SK-N-SH (cell line): ENCODE measurements at regions not wholly inside any gene's neighbourhood (a gene's known extent, or its start where the extent isn't known, plus 50 kb on each side); places are given as distances from the start of the nearest gene placed in this dataset.

Source experiments
- CTCF ChIA-PET: fragments of 300-600, 350-600 bp; formaldehyde crosslinking; extraction: SDS; loops from one replicate; lab custom pipeline; 2021; lab: Yijun Ruan, JAX
- POLR2A ChIA-PET: fragments of 350-600 bp; sonication (Branson Sonifier 250); formaldehyde crosslinking; extraction: SDS; loops from one replicate; lab custom pipeline; 2020; ENCODE audit warnings: antibody characterized with exemption, inconsistent platforms; lab: Yijun Ruan, JAX
- DNase-seq: peaks from one replicate; pipeline ENCODE4 v3.0.0; 2012
- H2AFZ ChIP-seq: fragments of 200-600 bp; sonication (generic); 2 replicates; pipeline ENCODE4 v1.8.1; 2016; ENCODE audit warnings: antibody characterized with exemption, mild to moderate bottlenecking, low read depth
- H3F3A ChIP-seq: fragments of 200-600 bp; sonication (generic); replicated peaks from 2 replicates; pipeline ENCODE3; 2016; ENCODE audit warnings: antibody characterized with exemption, mild to moderate bottlenecking; ENCODE audit not compliant: insufficient read depth
- H3K27ac ChIP-seq, 2 experiments: fragments of 200-500 bp in 1 of 2; fragments of 200-600 bp in 1 of 2; sonication (Bioruptor generic) in 1 of 2; sonication (generic), shearing (Covaris generic) in 1 of 2; 2 replicates each; pipeline versions ENCODE4 v1.5.1 to v1.6.1; 2014 to 2016; ENCODE audit warnings: low read depth in 2 of 2, inconsistent platforms in 1 of 2, low read length in 1 of 2, mild to moderate bottlenecking in 1 of 2, mixed read lengths in 1 of 2
- H3K27me3 ChIP-seq: fragments of 200-600 bp; sonication (generic), shearing (Covaris generic); 2 replicates; pipeline ENCODE4 v1.6.1; 2016; ENCODE audit warnings: mixed run types; ENCODE audit not compliant: insufficient read depth
- H3K36me3 ChIP-seq, 2 experiments: fragments of 200-500 bp in 1 of 2; fragments of 200-600 bp in 1 of 2; sonication (Bioruptor generic) in 1 of 2; sonication (generic) in 1 of 2; replicated peaks in 1 of 2; 2 replicates each; pipeline versions ENCODE3 to v1.5.1; 2014 to 2016; ENCODE audit warnings: low read length in 1 of 2, mild to moderate bottlenecking in 1 of 2; ENCODE audit not compliant: insufficient read depth in 2 of 2, control insufficient read depth in 1 of 2
- H3K4me1 ChIP-seq, 2 experiments: fragments of 200-500 bp in 1 of 2; fragments of 200-600 bp in 1 of 2; sonication (Bioruptor generic) in 1 of 2; sonication (generic), shearing (Covaris generic) in 1 of 2; 2 replicates each; pipeline versions ENCODE4 v1.5.1 to v1.6.1; 2014 to 2016; ENCODE audit warnings: low read depth in 1 of 2, low read length in 1 of 2, mixed run types in 1 of 2; ENCODE audit not compliant: insufficient read depth in 2 of 2, control insufficient read depth in 1 of 2
- H3K4me2 ChIP-seq: fragments of 200-600 bp; sonication (generic), shearing (Covaris generic); 2 replicates; pipeline ENCODE4 v1.6.1; 2017; ENCODE audit warnings: mixed run types
- H3K4me3 ChIP-seq, 2 experiments: fragments of 200-500 bp in 1 of 2; fragments of 200-600 bp in 1 of 2; sonication (Bioruptor generic) in 1 of 2; sonication (generic), shearing (Covaris generic) in 1 of 2; 2 replicates each; pipeline versions ENCODE4 v1.5.1 to v1.8.1; 2014 to 2016; ENCODE audit warnings: low read depth in 2 of 2, inconsistent platforms in 1 of 2, low read length in 1 of 2, mild to moderate bottlenecking in 1 of 2, mixed read lengths in 1 of 2, moderate library complexity in 1 of 2
- H3K79me2 ChIP-seq: fragments of 200-600 bp; sonication (generic); 2 replicates; pipeline ENCODE4 v1.8.1; 2017; ENCODE audit warnings: mild to moderate bottlenecking; ENCODE audit not compliant: insufficient read depth
- H3K9ac ChIP-seq: fragments of 200-600 bp; sonication (generic); 2 replicates; pipeline ENCODE4 v1.6.1; 2017; ENCODE audit warnings: mixed run types
- H3K9me2 ChIP-seq: fragments of 200-600 bp; sonication (generic); 2 replicates; pipeline ENCODE4 v1.6.1; 2017; ENCODE audit warnings: mixed run types
- H3K9me3 ChIP-seq: fragments of 200-600 bp; sonication (generic); 2 replicates; pipeline ENCODE4 v1.6.1; 2017; ENCODE audit warnings: mixed run types, mild to moderate bottlenecking, moderate library complexity
- H4K20me1 ChIP-seq: fragments of 200-600 bp; sonication (generic); 2 replicates; pipeline ENCODE4 v1.6.1; 2017; ENCODE audit warnings: mild to moderate bottlenecking, mixed run types; ENCODE audit not compliant: insufficient read depth
- CHD2 ChIP-seq: fragments of 150-350 bp; IDR thresholded peaks from 2 replicates; pipeline ENCODE4 v1.6.1; 2018; ENCODE audit warnings: low read length; ENCODE audit not compliant: partially characterized antibody
- ELF1 ChIP-seq: IDR thresholded peaks from 2 replicates; pipeline ENCODE4 v1.4.0; 2012
- EP300 ChIP-seq, 2 experiments: IDR thresholded peaks; 2 replicates each; pipeline versions ENCODE4 v1.4.0 to v1.6.1; 2012; ENCODE audit warnings: borderline replicate concordance in 1 of 2, low read depth in 1 of 2, low read length in 1 of 2
- EZH2phosphoT487 ChIP-seq: fragments of 200-600 bp; sonication (generic); IDR thresholded peaks from 2 replicates; pipeline ENCODE4 v1.6.1; 2017; ENCODE audit warnings: low read depth, mixed run types, mild to moderate bottlenecking, antibody characterized with exemption, moderate library complexity, borderline replicate concordance
- FOSL2 ChIP-seq: IDR thresholded peaks from 2 replicates; pipeline ENCODE4 v1.4.0; 2012; ENCODE audit warnings: low read depth, mild to moderate bottlenecking, moderate library complexity, borderline replicate concordance
- FOXJ3 ChIP-seq: sonication (generic); formaldehyde crosslinking; IDR thresholded peaks from 2 replicates; pipeline ENCODE4 v1.5.1; 2020; ENCODE audit warnings: mild to moderate bottlenecking, missing genetic modification reagents
- FOXM1 ChIP-seq: IDR thresholded peaks from 2 replicates; pipeline ENCODE4 v1.4.0; 2012; ENCODE audit warnings: low read depth, mild to moderate bottlenecking
- GABPA ChIP-seq: IDR thresholded peaks from 2 replicates; pipeline ENCODE4 v1.4.0; 2012; ENCODE audit warnings: low read depth, mild to moderate bottlenecking
- GATA2 ChIP-seq: sonication (generic); formaldehyde crosslinking; IDR thresholded peaks from 2 replicates; pipeline ENCODE4 v1.5.0; 2020; ENCODE audit warnings: mild to moderate bottlenecking, missing genetic modification reagents
- JUND ChIP-seq: IDR thresholded peaks from 2 replicates; pipeline ENCODE4 v1.4.0; 2012
- MEF2A ChIP-seq: IDR thresholded peaks from 2 replicates; pipeline ENCODE4 v1.4.0; 2012; ENCODE audit warnings: low read depth, borderline replicate concordance
- MXI1 ChIP-seq: IDR thresholded peaks from 2 replicates; pipeline ENCODE4 v1.6.1; 2012; ENCODE audit warnings: mild to moderate bottlenecking, low read depth, low read length, improper control_type of control experiment
- RAD21 ChIP-seq: IDR thresholded peaks from 2 replicates; pipeline ENCODE4 v1.6.1; 2012; ENCODE audit warnings: mild to moderate bottlenecking, low read length
- RCOR1 ChIP-seq: fragments of 150-350 bp; IDR thresholded peaks from 2 replicates; pipeline ENCODE4 v1.6.1; 2017; ENCODE audit warnings: antibody characterized with exemption, low read length
- RFX5 ChIP-seq: IDR thresholded peaks from 2 replicates; pipeline ENCODE4 v1.6.1; 2012; ENCODE audit warnings: mild to moderate bottlenecking, improper control_type of control experiment, low read length
- SIN3A ChIP-seq: IDR thresholded peaks from 2 replicates; pipeline ENCODE4 v1.6.1; 2012; ENCODE audit warnings: low read depth, mild to moderate bottlenecking, low read length, moderate library complexity, borderline replicate concordance
- SMC3 ChIP-seq: IDR thresholded peaks from 2 replicates; pipeline ENCODE4 v1.6.1; 2012; ENCODE audit warnings: low read depth, low read length, improper control_type of control experiment
- TAF1 ChIP-seq: IDR thresholded peaks from 2 replicates; pipeline ENCODE4 v1.6.1; 2012; ENCODE audit warnings: low read depth, mild to moderate bottlenecking, low read length, moderate library complexity, borderline replicate concordance
- TCF12 ChIP-seq: IDR thresholded peaks from 2 replicates; pipeline ENCODE4 v1.4.0; 2012
- TEAD4 ChIP-seq: IDR thresholded peaks from 2 replicates; pipeline ENCODE4 v1.4.0; 2012; ENCODE audit warnings: mild to moderate bottlenecking, borderline replicate concordance; ENCODE audit not compliant: insufficient read depth
- YY1 ChIP-seq: IDR thresholded peaks from 2 replicates; pipeline ENCODE4 v1.4.0; 2012; ENCODE audit warnings: low read depth, mild to moderate bottlenecking
- TF ChIP-seq, protein P1 (sequence below): IDR thresholded peaks from 2 replicates; pipeline ENCODE4; 2012
- TF ChIP-seq, protein P2 (sequence below): fragments of 200-600 bp; sonication (generic); IDR thresholded peaks from 2 replicates; pipeline ENCODE4 v1.6.1; 2017; ENCODE audit warnings: antibody characterized with exemption, mild to moderate bottlenecking, moderate library complexity
- TF ChIP-seq, protein P3 (sequence below): fragments of 150-350 bp; IDR thresholded peaks from 2 replicates; pipeline ENCODE4 v1.6.1; 2017; ENCODE audit warnings: antibody characterized with exemption, low read length, low read depth, borderline replicate concordance

DNA sequence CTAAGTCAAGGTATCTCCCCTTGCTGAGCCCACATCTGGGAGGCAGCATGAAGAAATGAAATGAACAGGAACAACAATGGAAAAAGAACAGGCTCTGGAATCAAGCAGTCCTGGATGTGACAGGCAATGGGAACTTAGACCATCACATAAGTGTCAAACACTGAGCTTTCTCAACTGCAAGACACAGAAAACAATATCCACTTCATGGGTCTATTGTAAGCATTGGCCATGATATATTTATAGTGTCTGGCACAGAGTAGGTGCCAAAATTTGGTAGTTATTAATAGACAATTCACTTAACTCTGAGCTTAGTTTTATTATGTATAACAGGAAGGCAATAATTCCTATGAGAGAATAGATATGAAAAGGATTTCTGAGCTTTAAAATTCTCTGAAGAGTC is 64.1 kb upstream of the ATP1B1 start:
- H3K4me1 ChIP-seq: peaks cover 0 to 2% of the 10 kb centered on the region in 2 experiments; a peak in 1 of 4 replicates
- H3K9me3 ChIP-seq: no peaks in the 10 kb centered on the region; the same call in 1 of the 2 replicates
- H3K79me2 ChIP-seq: no peaks in the 10 kb centered on the region
- H2AFZ ChIP-seq: no peak overlapping the region
- DNase-seq: no peak
- CTCF ChIA-PET: no interaction called here
- no peaks in the 10 kb centered on the region for H3K27me3 ChIP-seq
- no peaks in the 10 kb centered on the region for H4K20me1 ChIP-seq
- no peak overlapping the region for H3K4me2 ChIP-seq
- H3K27ac ChIP-seq: no peak overlapping the region
- H3K4me3 ChIP-seq: no peak overlapping the region
- no peak for TF ChIP-seq YY1
- no peak for TF ChIP-seq SMC3
- no peak for TF ChIP-seq TCF12
- TF ChIP-seq FOXM1: no peak
- TF ChIP-seq, protein P1, sequence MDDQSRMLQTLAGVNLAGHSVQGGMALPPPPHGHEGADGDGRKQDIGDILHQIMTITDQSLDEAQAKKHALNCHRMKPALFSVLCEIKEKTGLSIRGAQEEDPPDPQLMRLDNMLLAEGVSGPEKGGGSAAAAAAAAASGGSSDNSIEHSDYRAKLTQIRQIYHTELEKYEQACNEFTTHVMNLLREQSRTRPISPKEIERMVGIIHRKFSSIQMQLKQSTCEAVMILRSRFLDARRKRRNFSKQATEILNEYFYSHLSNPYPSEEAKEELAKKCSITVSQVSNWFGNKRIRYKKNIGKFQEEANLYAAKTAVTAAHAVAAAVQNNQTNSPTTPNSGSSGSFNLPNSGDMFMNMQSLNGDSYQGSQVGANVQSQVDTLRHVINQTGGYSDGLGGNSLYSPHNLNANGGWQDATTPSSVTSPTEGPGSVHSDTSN: no peak
- no peak for TF ChIP-seq GATA2 (CRISPR knock-in tag)
- TF ChIP-seq, protein P2, sequence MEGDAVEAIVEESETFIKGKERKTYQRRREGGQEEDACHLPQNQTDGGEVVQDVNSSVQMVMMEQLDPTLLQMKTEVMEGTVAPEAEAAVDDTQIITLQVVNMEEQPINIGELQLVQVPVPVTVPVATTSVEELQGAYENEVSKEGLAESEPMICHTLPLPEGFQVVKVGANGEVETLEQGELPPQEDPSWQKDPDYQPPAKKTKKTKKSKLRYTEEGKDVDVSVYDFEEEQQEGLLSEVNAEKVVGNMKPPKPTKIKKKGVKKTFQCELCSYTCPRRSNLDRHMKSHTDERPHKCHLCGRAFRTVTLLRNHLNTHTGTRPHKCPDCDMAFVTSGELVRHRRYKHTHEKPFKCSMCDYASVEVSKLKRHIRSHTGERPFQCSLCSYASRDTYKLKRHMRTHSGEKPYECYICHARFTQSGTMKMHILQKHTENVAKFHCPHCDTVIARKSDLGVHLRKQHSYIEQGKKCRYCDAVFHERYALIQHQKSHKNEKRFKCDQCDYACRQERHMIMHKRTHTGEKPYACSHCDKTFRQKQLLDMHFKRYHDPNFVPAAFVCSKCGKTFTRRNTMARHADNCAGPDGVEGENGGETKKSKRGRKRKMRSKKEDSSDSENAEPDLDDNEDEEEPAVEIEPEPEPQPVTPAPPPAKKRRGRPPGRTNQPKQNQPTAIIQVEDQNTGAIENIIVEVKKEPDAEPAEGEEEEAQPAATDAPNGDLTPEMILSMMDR: no peak
- TF ChIP-seq SIN3A: no peak
- no peak for TF ChIP-seq GABPA
- TF ChIP-seq RAD21: no peak
- TF ChIP-seq MEF2A: no peak
- no peak for TF ChIP-seq ELF1
- no peak for TF ChIP-seq FOSL2
- no peak for TF ChIP-seq EZH2phosphoT487
- TF ChIP-seq, protein P3, sequence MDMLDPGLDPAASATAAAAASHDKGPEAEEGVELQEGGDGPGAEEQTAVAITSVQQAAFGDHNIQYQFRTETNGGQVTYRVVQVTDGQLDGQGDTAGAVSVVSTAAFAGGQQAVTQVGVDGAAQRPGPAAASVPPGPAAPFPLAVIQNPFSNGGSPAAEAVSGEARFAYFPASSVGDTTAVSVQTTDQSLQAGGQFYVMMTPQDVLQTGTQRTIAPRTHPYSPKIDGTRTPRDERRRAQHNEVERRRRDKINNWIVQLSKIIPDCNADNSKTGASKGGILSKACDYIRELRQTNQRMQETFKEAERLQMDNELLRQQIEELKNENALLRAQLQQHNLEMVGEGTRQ: no peak
- POLR2A ChIA-PET: no interaction called here
- no peaks in the 10 kb centered on the region for H3K9me2 ChIP-seq
- H3K36me3 ChIP-seq: no peaks in the 10 kb centered on the region
- no peak overlapping the region for H3K9ac ChIP-seq
- H3F3A ChIP-seq: no peaks in the 10 kb centered on the region

DNA sequence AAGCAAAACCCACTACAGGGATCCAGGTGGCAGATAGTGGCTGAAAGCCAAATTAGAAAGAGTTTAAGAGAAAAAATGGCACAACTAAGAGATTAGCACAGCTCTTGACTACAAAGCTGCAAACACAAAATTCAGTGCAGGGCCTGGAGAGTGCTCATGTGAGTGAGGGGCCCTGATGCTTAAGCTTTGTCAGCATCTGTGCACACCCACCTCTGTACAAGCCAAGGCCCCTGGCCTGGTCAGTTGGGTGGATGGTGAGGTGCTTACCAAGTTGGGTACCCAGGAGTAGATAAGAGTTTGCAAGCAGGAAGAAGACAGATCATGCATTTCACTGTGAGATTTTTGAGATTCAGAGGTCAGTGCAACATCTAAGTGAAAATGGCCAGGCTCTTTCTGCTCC is 62.7 kb upstream of the ATP1B1 start:
- POLR2A ChIA-PET: no interaction called here

More for the DNA sequence above, 62.7 kb upstream of the ATP1B1 start:
- no peak overlapping the region for H3K27ac ChIP-seq
- CTCF ChIA-PET: no interaction called here
- DNase-seq: no peak
- H3K79me2 ChIP-seq: no peaks in the 10 kb centered on the region
- H3K9ac ChIP-seq: no peak overlapping the region
- H3K9me2 ChIP-seq: no peaks in the 10 kb centered on the region
- TF ChIP-seq MXI1: no peak
- no peak for TF ChIP-seq TCF12
- TF ChIP-seq, protein P2: no peak
- no peak for TF ChIP-seq TAF1
- no peak for TF ChIP-seq RCOR1
- TF ChIP-seq JUND: no peak
- TF ChIP-seq CHD2: no peak
- TF ChIP-seq RFX5: no peak
- TF ChIP-seq TEAD4: no peak
- no peak for TF ChIP-seq GABPA
- TF ChIP-seq, protein P1: no peak
- no peak for TF ChIP-seq SMC3
- no peak for TF ChIP-seq EP300 (IDR thresholded peaks at IDR 0.05; ENCODE audit: borderline replicate concordance in 1 of 2, low read depth in 1 of 2, low read length in 1 of 2)
- no peak for TF ChIP-seq SIN3A
- TF ChIP-seq FOXJ3 (CRISPR knock-in tag): no peak
- H3K4me2 ChIP-seq: no peak overlapping the region
- no peaks in the 10 kb centered on the region for H4K20me1 ChIP-seq
- H3K4me1 ChIP-seq: peaks cover 0 to 7% of the 10 kb centered on the region in 2 experiments; a peak in 1 of 4 replicates
- no peak overlapping the region for H2AFZ ChIP-seq
- no peaks in the 10 kb centered on the region for H3F3A ChIP-seq
- no peaks in the 10 kb centered on the region for H3K36me3 ChIP-seq
- no peak overlapping the region for H3K4me3 ChIP-seq
- H3K27me3 ChIP-seq: no peaks in the 10 kb centered on the region
- H3K9me3 ChIP-seq: no peaks in the 10 kb centered on the region
